H9 (cell line): ENCODE measurements at regions not wholly inside any gene's neighbourhood (a gene's known extent, or its start where the extent isn't known, plus 50 kb on each side); places are given as distances from the start of the nearest gene placed in this dataset.

ENCODE experiments used
- DNase-seq: peaks from one replicate; pipeline ENCODE4 v3.0.0-alpha.2; 2017
- H2AFZ ChIP-seq: one replicate; pipeline ENCODE4 v1.6.1; 2013; ENCODE audit warnings: mild to moderate bottlenecking, low read length, control low read depth, moderate library complexity
- H2AK5ac ChIP-seq: 2 replicates; pipeline ENCODE4 v1.6.1; 2013; ENCODE audit warnings: low read length, control low read depth, mixed read lengths; ENCODE audit not compliant: insufficient read length
- H2BK120ac ChIP-seq: one replicate; pipeline ENCODE4 v1.6.1; 2013; ENCODE audit warnings: low read depth, mild to moderate bottlenecking, low read length, control low read depth, inconsistent platforms; ENCODE audit not compliant: poor library complexity, severe bottlenecking
- H2BK12ac ChIP-seq: 2 replicates; pipeline ENCODE4 v1.6.1; 2013; ENCODE audit warnings: low read length, control low read depth, mixed read lengths, low read depth; ENCODE audit not compliant: insufficient read length
- H2BK15ac ChIP-seq: 2 replicates; pipeline ENCODE4 v1.6.1; 2013; ENCODE audit warnings: low read depth, low read length, control low read depth
- H2BK20ac ChIP-seq: one replicate; pipeline ENCODE4 v1.6.1; 2013; ENCODE audit warnings: low read depth, mild to moderate bottlenecking, low read length, control low read depth, inconsistent platforms; ENCODE audit not compliant: poor library complexity, severe bottlenecking
- H2BK5ac ChIP-seq: 2 replicates; pipeline ENCODE4 v1.6.1; 2013; ENCODE audit warnings: low read length, control low read depth, mixed read lengths; ENCODE audit not compliant: insufficient read length
- H3K14ac ChIP-seq: 2 replicates; pipeline ENCODE4 v1.6.1; 2013; ENCODE audit warnings: low read length, control low read depth; ENCODE audit not compliant: insufficient read depth
- H3K18ac ChIP-seq: 2 replicates; pipeline ENCODE4 v1.6.1; 2013; ENCODE audit warnings: low read depth, mild to moderate bottlenecking, mixed read lengths, low read length, control low read depth; ENCODE audit not compliant: insufficient read length
- H3K23ac ChIP-seq: 2 replicates; pipeline ENCODE4 v1.6.1; 2013; ENCODE audit warnings: low read length, control low read depth, mixed read lengths, low read depth; ENCODE audit not compliant: insufficient read length
- H3K23me2 ChIP-seq: 2 replicates; pipeline ENCODE4 v1.6.1; 2013; ENCODE audit warnings: low read depth, mild to moderate bottlenecking, mixed read lengths, low read length, control low read depth; ENCODE audit not compliant: insufficient read length, poor library complexity, severe bottlenecking
- H3K27ac ChIP-seq: 2 replicates; pipeline ENCODE4 v1.5.1; 2013; ENCODE audit warnings: low read length, control low read depth, mixed read lengths, low read depth; ENCODE audit not compliant: insufficient read length
- H3K27me3 ChIP-seq: 2 replicates; pipeline ENCODE4 v1.6.1; 2013; ENCODE audit warnings: low read length, control low read depth, inconsistent platforms; ENCODE audit not compliant: insufficient read depth
- H3K4ac ChIP-seq: 2 replicates; pipeline ENCODE4 v1.6.1; 2013; ENCODE audit warnings: low read depth, mild to moderate bottlenecking, control low read depth, inconsistent platforms, low read length, moderate library complexity
- H3K4me1 ChIP-seq: 2 replicates; pipeline ENCODE4 v1.6.1; 2013; ENCODE audit warnings: low read length, control low read depth, inconsistent platforms; ENCODE audit not compliant: insufficient read depth
- H3K4me2 ChIP-seq: 2 replicates; pipeline ENCODE4 v1.6.1; 2013; ENCODE audit warnings: low read length, control low read depth, mixed read lengths; ENCODE audit not compliant: insufficient read length, insufficient read depth
- H3K56ac ChIP-seq: 2 replicates; pipeline ENCODE4 v1.6.1; 2013; ENCODE audit warnings: low read depth, mild to moderate bottlenecking, mixed read lengths, low read length, control low read depth; ENCODE audit not compliant: insufficient read length
- H3K79me1 ChIP-seq: 2 replicates; pipeline ENCODE4 v1.6.1; 2013; ENCODE audit warnings: low read depth, mild to moderate bottlenecking, moderate library complexity, low read length, control low read depth, inconsistent platforms; ENCODE audit not compliant: insufficient read depth, poor library complexity, severe bottlenecking
- H3K79me2 ChIP-seq: 2 replicates; pipeline ENCODE4 v1.6.1; 2013; ENCODE audit warnings: low read length, control low read depth, inconsistent platforms; ENCODE audit not compliant: insufficient read depth
- H3K9ac ChIP-seq: 2 replicates; pipeline ENCODE4 v1.6.1; 2013; ENCODE audit warnings: low read length, control low read depth, mixed read lengths; ENCODE audit not compliant: insufficient read length; ENCODE audit errors: extremely low read depth
- H3K9me3 ChIP-seq: one replicate; pipeline ENCODE4 v1.6.1; 2013; ENCODE audit warnings: low read depth, low read length, inconsistent platforms; ENCODE audit not compliant: control insufficient read depth
- H3T11ph ChIP-seq: one replicate; pipeline ENCODE4 v1.6.1; 2013; ENCODE audit warnings: mild to moderate bottlenecking, low read length, control low read depth, inconsistent platforms
- H4K20me1 ChIP-seq: one replicate; pipeline ENCODE4 v1.6.1; 2013; ENCODE audit not compliant: control insufficient read depth, insufficient read length, insufficient read depth
- H4K5ac ChIP-seq: 2 replicates; pipeline ENCODE4 v1.6.1; 2013; ENCODE audit warnings: low read depth, mild to moderate bottlenecking, mixed read lengths, low read length, control low read depth; ENCODE audit not compliant: insufficient read length
- H4K8ac ChIP-seq: replicated peaks from 2 replicates; pipeline ENCODE4 v1.6.1; 2013; ENCODE audit warnings: low read length, control low read depth, mixed read lengths, low read depth; ENCODE audit not compliant: insufficient read length
- H4K91ac ChIP-seq: 2 replicates; pipeline ENCODE4 v1.6.1; 2013; ENCODE audit warnings: low read depth, mild to moderate bottlenecking, moderate library complexity, mixed read lengths, low read length, control low read depth; ENCODE audit not compliant: insufficient read length
- H3K27ac Mint-ChIP-seq, 3 experiments: 2 replicates in 2 of 3; 3 replicates in 1 of 3; pipeline ENCODE4 v1.8.0; 2020 to 2021; ENCODE audit warnings: mixed read lengths in 3 of 3, mild to moderate bottlenecking in 1 of 3, moderate library complexity in 1 of 3
- H3K27me3 Mint-ChIP-seq: 2 replicates; pipeline ENCODE4 v1.8.0; 2021; ENCODE audit warnings: low read depth, mild to moderate bottlenecking, moderate library complexity, mixed read lengths
- H3K36me3 Mint-ChIP-seq, 3 experiments: 2 replicates in 2 of 3; 3 replicates in 1 of 3; pipeline ENCODE4 v1.8.0; 2020 to 2021; ENCODE audit warnings: low read depth in 3 of 3, mixed read lengths in 3 of 3; ENCODE audit not compliant: insufficient read depth in 1 of 3
- H3K4me1 Mint-ChIP-seq, 2 experiments: 2 replicates each; pipeline ENCODE4 v1.8.0; 2020; ENCODE audit warnings: mixed read lengths in 2 of 2
- H3K4me3 Mint-ChIP-seq, 2 experiments: 2 replicates in 1 of 2; 3 replicates in 1 of 2; pipeline ENCODE4 v1.8.0; 2020 to 2021; ENCODE audit warnings: mild to moderate bottlenecking in 2 of 2, mixed read lengths in 2 of 2, moderate library complexity in 1 of 2
- H3K9me3 Mint-ChIP-seq, 2 experiments: 2 replicates in 1 of 2; 3 replicates in 1 of 2; pipeline ENCODE4 v1.8.0; 2020; ENCODE audit warnings: mild to moderate bottlenecking in 2 of 2, mixed read lengths in 2 of 2, moderate library complexity in 1 of 2
- CTCF ChIP-seq: fragments of 200-600 bp; sonication (generic); conservative IDR thresholded peaks from 3 replicates; pipeline ENCODE4 v1.8.0; 2021; ENCODE audit warnings: antibody characterized with exemption, mild to moderate bottlenecking
- WGBS: extraction: QIAGEN DNeasy Blood & Tissue Kit; methylation state at CpG from one replicate; pipeline ENCODE4 v1.1.7; 2013; ENCODE audit warnings: missing lambda C conversion rate, low lambda C conversion rate, mixed read lengths; ENCODE audit not compliant: insufficient read length; ENCODE audit errors: extremely low coverage; 5-methylcytosine and 5-hydroxymethylcytosine counted together

- Histone ChIP-seq H3K23ac (no peak overlapping the region), H3K79me1 (no peaks in the 10 kb centered on the region), H3K9me3 (no peaks in the 10 kb centered on the region), H4K20me1 (no peaks in the 10 kb centered on the region), H3K18ac (no peak overlapping the region), H3K27ac (no peak overlapping the region), H2AK5ac (no peak overlapping the region), H3K56ac (no peak overlapping the region), H3T11ph (no peak overlapping the region), H3K4me1 (no peaks in the 10 kb centered on the region), H3K4ac (no peak overlapping the region), H3K79me2 (no peaks in the 10 kb centered on the region), H3K4me2 (no peak overlapping the region), H2BK5ac (no peak overlapping the region), H3K27me3 (no peaks in the 10 kb centered on the region), H2BK15ac (no peak overlapping the region), H2BK20ac (no peak overlapping the region), H3K23me2 (no peaks in the 10 kb centered on the region), H2AFZ (no peak overlapping the region), H4K5ac (no peak overlapping the region), H4K8ac (no peak overlapping the region), H2BK12ac (no peak overlapping the region), H3K14ac (no peak overlapping the region), H2BK120ac (no peak overlapping the region), H4K91ac (no peak overlapping the region), H3K9ac (no peak overlapping the region)
- no peak for DNase-seq
- Mint-ChIP-seq H3K4me1 (no peaks in the 10 kb centered on the region), H3K27ac (no peak overlapping the region), H3K36me3 (no peaks in the 10 kb centered on the region), H3K27me3 (no peaks in the 10 kb centered on the region), H3K9me3 (peaks cover 0 to 2% of the 10 kb centered on the region in 2 experiments; a peak in 1 of 5 replicates), H3K4me3 (no peak overlapping the region)
- no CpG with 5 or more reads among the region's 6 CpGs for WGBS
- TF ChIP-seq CTCF: no peak
Measured at GRCh38 chr10:83476211-83476610, 663.1 kb upstream of the GHITM start.
